ENCODE measurements at regions not wholly inside any gene's neighbourhood (a gene's known extent, or its start where the extent isn't known, plus 50 kb on each side); places are given as distances from the start of the nearest gene placed in this dataset.

DNA sequence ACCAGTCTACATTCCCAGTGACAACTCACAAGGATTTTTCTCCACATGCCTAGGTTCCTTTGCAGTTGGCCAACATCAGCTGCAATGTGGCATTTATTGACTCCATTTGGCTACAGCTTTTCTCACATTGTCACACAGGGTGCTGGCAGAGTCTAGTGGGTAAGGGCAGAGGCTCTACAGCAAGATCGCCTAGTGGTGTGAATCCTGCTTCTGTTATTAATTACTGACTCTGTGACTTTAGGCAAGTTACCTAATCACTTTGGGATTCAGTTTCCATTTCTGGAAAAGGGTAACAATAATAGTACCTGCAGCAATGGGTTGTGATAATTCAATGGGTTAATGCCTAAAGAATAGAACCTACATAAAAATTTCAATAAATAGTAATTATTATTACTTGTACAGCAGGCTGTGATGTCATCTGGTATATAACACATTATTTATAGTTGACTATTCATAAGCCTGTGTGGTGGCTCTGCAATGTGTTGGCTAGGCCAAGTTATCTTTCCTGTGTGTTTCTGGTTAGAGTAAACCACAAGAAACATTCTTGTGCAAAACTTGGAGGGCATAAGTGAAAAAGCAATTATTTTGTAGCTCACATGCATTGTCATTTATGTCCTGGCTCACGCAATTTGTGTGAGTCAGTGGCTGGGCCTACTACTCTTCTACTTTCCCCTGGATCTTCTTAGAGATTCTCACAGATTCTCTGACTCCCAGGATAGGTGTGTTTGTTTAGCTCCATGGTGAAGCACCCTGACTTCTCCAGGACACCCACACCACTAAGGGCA lies 59.5 kb downstream of the PTGS2 start:
- H3K4me3 ChIP-seq (ENCODE audit: low read depth, low read length) = no peak overlapping the region
- no peaks in the 10 kb centered on the region for H3K36me3 ChIP-seq (ENCODE audit: control insufficient read depth, insufficient read depth, low read length)
- Mint-ChIP-seq H3K36me3 (ENCODE audit: insufficient read depth, unreplicated experiment) (no peaks in the 10 kb centered on the region), H3K9me3 (ENCODE audit: unreplicated experiment) (peaks cover 19% of the 10 kb centered on the region), H3K27me3 (ENCODE audit: insufficient read depth, unreplicated experiment) (no peaks in the 10 kb centered on the region), H3K4me1 (ENCODE audit: low read depth, unreplicated experiment) (peaks cover 13% of the 10 kb centered on the region), H3K27ac (ENCODE audit: unreplicated experiment) (no peak overlapping the region), H3K4me3 (ENCODE audit: unreplicated experiment) (no peak overlapping the region)
- H3K4me1 ChIP-seq = no peaks in the 10 kb centered on the region
- no peaks in the 10 kb centered on the region for H3K27me3 ChIP-seq (replicated peaks; ENCODE audit: control insufficient read depth, insufficient read depth, low read length)
- POLR2A ChIA-PET = no interaction called here
- no peak for DNase-seq
- intact Hi-C loops (cut with micrococcal nuclease; ENCODE audit: unreplicated experiment) = no loop called here
- CTCF ChIA-PET = no interaction called here
- TF ChIP-seq, protein P1, sequence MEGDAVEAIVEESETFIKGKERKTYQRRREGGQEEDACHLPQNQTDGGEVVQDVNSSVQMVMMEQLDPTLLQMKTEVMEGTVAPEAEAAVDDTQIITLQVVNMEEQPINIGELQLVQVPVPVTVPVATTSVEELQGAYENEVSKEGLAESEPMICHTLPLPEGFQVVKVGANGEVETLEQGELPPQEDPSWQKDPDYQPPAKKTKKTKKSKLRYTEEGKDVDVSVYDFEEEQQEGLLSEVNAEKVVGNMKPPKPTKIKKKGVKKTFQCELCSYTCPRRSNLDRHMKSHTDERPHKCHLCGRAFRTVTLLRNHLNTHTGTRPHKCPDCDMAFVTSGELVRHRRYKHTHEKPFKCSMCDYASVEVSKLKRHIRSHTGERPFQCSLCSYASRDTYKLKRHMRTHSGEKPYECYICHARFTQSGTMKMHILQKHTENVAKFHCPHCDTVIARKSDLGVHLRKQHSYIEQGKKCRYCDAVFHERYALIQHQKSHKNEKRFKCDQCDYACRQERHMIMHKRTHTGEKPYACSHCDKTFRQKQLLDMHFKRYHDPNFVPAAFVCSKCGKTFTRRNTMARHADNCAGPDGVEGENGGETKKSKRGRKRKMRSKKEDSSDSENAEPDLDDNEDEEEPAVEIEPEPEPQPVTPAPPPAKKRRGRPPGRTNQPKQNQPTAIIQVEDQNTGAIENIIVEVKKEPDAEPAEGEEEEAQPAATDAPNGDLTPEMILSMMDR (IDR thresholded peaks at IDR 0.05; ENCODE audit: insufficient read depth in 1 of 2, low read depth in 1 of 2, low read length in 1 of 2, severe bottlenecking in 1 of 2, unreplicated experiment in 1 of 2) = no peak
- no peaks in the 10 kb centered on the region for H3K9me3 ChIP-seq
- no TSS peak for BruUV-seq (replicated peaks)

DNA sequence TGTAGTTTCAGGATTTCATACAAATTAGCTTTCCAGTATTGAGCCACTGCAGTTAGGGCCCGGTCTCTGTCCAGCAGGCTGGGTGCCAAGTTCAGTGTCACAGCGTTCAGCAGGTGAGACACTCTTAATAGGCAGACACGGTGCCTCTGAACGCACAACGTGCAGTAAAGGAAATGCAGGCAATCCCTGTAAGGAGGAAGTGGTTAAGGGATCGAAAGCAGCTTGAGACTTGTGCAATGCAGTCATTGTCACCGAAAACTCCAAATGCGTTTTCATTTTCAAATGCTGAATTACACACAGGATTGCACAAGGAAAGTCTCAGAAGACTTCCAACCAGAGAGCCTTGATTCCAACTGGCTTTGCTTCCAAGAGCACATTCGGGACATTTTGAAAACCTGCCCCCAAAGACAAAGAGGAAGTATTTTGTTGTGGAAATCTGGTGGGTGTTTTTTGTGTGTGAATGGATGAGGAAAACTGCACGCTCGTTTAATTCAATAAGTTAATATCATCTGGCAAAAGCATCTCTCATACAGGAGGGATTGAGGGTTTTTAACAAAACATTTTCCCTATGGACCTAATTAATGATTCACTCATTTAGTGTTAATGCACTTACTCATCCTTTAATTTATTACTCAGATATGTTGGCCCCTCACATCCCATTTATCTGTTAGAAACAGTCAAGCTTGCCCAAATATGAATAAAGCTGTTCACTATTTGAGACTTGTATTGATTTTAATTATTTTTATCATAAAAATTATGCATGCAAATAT lies 61.6 kb downstream of the PTGS2 start:
- H3K27me3 ChIP-seq (replicated peaks; ENCODE audit: control insufficient read depth, insufficient read depth, low read length) = no peaks in the 10 kb centered on the region
- Mint-ChIP-seq H3K36me3 (ENCODE audit: insufficient read depth, unreplicated experiment) (no peaks in the 10 kb centered on the region), H3K4me1 (ENCODE audit: low read depth, unreplicated experiment) (peaks cover 13% of the 10 kb centered on the region), H3K4me3 (ENCODE audit: unreplicated experiment) (no peak overlapping the region), H3K9me3 (ENCODE audit: unreplicated experiment) (peaks cover 25% of the 10 kb centered on the region), H3K27ac (ENCODE audit: unreplicated experiment) (no peak overlapping the region), H3K27me3 (ENCODE audit: insufficient read depth, unreplicated experiment) (no peaks in the 10 kb centered on the region)
- H3K9me3 ChIP-seq = no peaks in the 10 kb centered on the region
- intact Hi-C loops (cut with micrococcal nuclease; ENCODE audit: unreplicated experiment) = loop anchor here (2.0 kb wide), 1 partner anchor 64 kb away; no protein-coding TSS in a partner anchor
- H3K4me1 ChIP-seq = no peaks in the 10 kb centered on the region
- TF ChIP-seq, protein P1 (IDR thresholded peaks at IDR 0.05; ENCODE audit: insufficient read depth in 1 of 2, low read depth in 1 of 2, low read length in 1 of 2, severe bottlenecking in 1 of 2, unreplicated experiment in 1 of 2) = no peak
- DNase-seq = no peak
- ChIA-PET CTCF (interaction anchor here (0.9 kb wide), 1 partner anchor 61 kb away, joined by 4 read pairs; the partner anchor contains the start of gene PTGS2), POLR2A (no interaction called here)
- no peaks in the 10 kb centered on the region for H3K36me3 ChIP-seq (ENCODE audit: control insufficient read depth, insufficient read depth, low read length)
- H3K4me3 ChIP-seq (ENCODE audit: low read depth, low read length) = no peak overlapping the region
- no TSS peak for BruUV-seq (replicated peaks)

- intact Hi-C loops (cut with micrococcal nuclease; ENCODE audit: unreplicated experiment) = loop anchor here (2.0 kb wide), 1 partner anchor 65 kb away; no protein-coding TSS in a partner anchor
- no peaks in the 10 kb centered on the region for H3K27me3 ChIP-seq (replicated peaks; ENCODE audit: control insufficient read depth, insufficient read depth, low read length)
- H3K4me3 ChIP-seq (ENCODE audit: low read depth, low read length) = no peak overlapping the region
- ChIA-PET CTCF (interaction anchor here (0.9 kb wide), 1 partner anchor 62 kb away, joined by 4 read pairs; the partner anchor contains the start of gene PTGS2), POLR2A (no interaction called here)
- Mint-ChIP-seq H3K4me3 (ENCODE audit: unreplicated experiment) (no peak overlapping the region), H3K27me3 (ENCODE audit: insufficient read depth, unreplicated experiment) (no peaks in the 10 kb centered on the region), H3K9me3 (ENCODE audit: unreplicated experiment) (peaks cover 21% of the 10 kb centered on the region), H3K4me1 (ENCODE audit: low read depth, unreplicated experiment) (peaks cover 10% of the 10 kb centered on the region), H3K36me3 (ENCODE audit: insufficient read depth, unreplicated experiment) (no peaks in the 10 kb centered on the region), H3K27ac (ENCODE audit: unreplicated experiment) (no peak overlapping the region)
- DNase-seq = no peak
- no peaks in the 10 kb centered on the region for H3K4me1 ChIP-seq
- H3K9me3 ChIP-seq = no peaks in the 10 kb centered on the region
- no peaks in the 10 kb centered on the region for H3K36me3 ChIP-seq (ENCODE audit: control insufficient read depth, insufficient read depth, low read length)
- BruUV-seq (replicated peaks) = no TSS peak
- TF ChIP-seq, protein P1 (IDR thresholded peaks at IDR 0.05; ENCODE audit: insufficient read depth in 1 of 2, low read depth in 1 of 2, low read length in 1 of 2, severe bottlenecking in 1 of 2, unreplicated experiment in 1 of 2) = no peak
These were observed 62.3 kb downstream of the PTGS2 start for GRCh38 chr1:186617926-186618325.

Data from Caco-2 (cell line).